GM12892 (cell line): ENCODE measurements at regions not wholly inside any gene's neighbourhood (a gene's known extent, or its start where the extent isn't known, plus 50 kb on each side); places are given as distances from the start of the nearest gene placed in this dataset.

ENCODE experiments used
- POLR2A ChIP-seq: IDR thresholded peaks from 2 replicates; pipeline ENCODE4 v1.6.1; 2011; ENCODE audit warnings: low read depth, low read length, control low read depth
- POLR2AphosphoS5 ChIP-seq: IDR thresholded peaks from 2 replicates; pipeline ENCODE4 v1.6.1; 2011; ENCODE audit warnings: low read depth, low read length, control low read depth
- TAF1 ChIP-seq: IDR thresholded peaks from 2 replicates; pipeline ENCODE4 v1.6.1; 2011; ENCODE audit warnings: low read depth, mild to moderate bottlenecking, control low read depth, low read length, borderline replicate concordance

DNA sequence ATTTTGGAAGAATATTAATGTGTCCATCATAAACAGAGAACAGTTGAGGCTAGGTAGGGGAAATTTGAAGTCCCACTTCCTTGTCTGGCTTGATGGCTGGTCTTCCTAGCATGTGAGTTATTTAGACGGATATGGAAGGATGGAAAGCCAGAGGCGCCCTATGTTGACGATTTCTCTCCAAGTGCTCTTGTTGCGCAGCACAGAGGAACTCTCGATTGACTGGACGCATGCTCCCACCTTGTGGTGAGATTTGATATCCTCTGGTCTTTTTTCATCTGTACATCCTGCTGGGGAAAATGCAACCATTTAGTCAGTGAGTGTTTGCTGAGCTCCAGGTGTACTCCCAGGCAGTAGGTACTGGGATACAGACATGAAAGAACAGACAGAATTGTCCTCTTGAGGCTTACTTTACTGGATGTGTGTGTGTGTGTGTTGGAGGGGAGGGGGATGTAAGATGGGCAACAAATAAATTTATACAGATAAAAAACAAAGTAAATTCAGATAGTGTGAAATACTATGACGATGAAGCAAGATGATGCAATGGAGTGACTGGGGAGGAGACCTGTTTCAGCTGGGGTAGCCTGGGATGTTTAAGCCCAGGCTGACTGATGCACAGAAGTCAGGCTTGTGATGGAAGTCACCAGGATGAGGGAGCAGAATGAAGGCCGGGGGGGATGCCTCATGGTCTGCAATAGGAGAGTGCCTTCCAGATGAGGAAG, 137.2 kb downstream of the TRIM43 start:
- TF ChIP-seq POLR2A (no peak), POLR2AphosphoS5 (no peak), TAF1 (no peak)
